Natural killer cell (primary cell): ENCODE measurements at regions not wholly inside any gene's neighbourhood (a gene's known extent, or its start where the extent isn't known, plus 50 kb on each side); places are given as distances from the start of the nearest gene placed in this dataset.
A peak's percentile ranks its signal among the peaks of the same experiment; 100 is the strongest.

Source experiments
- ATAC-seq, 3 donors: fragments of 150-1000 bp in 2 of 3; fragments of 200-7000 bp in 1 of 3; cut with Tn5 transposase; 1 replicate in 1 of 3; 2 replicates in 2 of 3; pipeline ENCODE4 v1.10.0; 2021; ENCODE audit warnings: mild to moderate bottlenecking in 2 of 3, moderate library complexity in 2 of 3
- DNase-seq, 2 donors: peaks; one replicate each; pipeline versions ENCODE4 v3.0.0 to v3.0.0-alpha.2; 2013 to 2021; ENCODE audit warnings: mixed read lengths in 1 of 2
- H3K27ac ChIP-seq: one replicate; pipeline ENCODE4 v1.5.1; 2013; ENCODE audit warnings: mild to moderate bottlenecking, low read length
- H3K27me3 ChIP-seq: one replicate; pipeline ENCODE4 v1.6.1; 2013; ENCODE audit warnings: low read length; ENCODE audit not compliant: control insufficient read depth, insufficient read depth
- H3K36me3 ChIP-seq: one replicate; pipeline ENCODE4 v1.6.1; 2013; ENCODE audit warnings: low read length; ENCODE audit not compliant: control insufficient read depth, insufficient read depth
- H3K4me1 ChIP-seq: one replicate; pipeline ENCODE4 v1.6.1; 2013; ENCODE audit warnings: low read length; ENCODE audit not compliant: control insufficient read depth, insufficient read depth
- H3K4me3 ChIP-seq: one replicate; pipeline ENCODE4 v1.5.1; 2013; ENCODE audit warnings: low read length
- H3K9me3 ChIP-seq: one replicate; pipeline ENCODE4 v1.6.1; 2013; ENCODE audit warnings: low read length; ENCODE audit not compliant: control insufficient read depth, insufficient read depth
- H3K27ac Mint-ChIP-seq, 2 donors: one replicate each; pipeline ENCODE4 v1.8.0; 2022; ENCODE audit warnings: mild to moderate bottlenecking in 2 of 2, mixed read lengths in 2 of 2, moderate library complexity in 1 of 2
- H3K27me3 Mint-ChIP-seq, 2 donors: one replicate each; pipeline ENCODE4 v1.8.0; 2022; ENCODE audit warnings: low read depth in 2 of 2, mixed read lengths in 2 of 2
- H3K36me3 Mint-ChIP-seq: one replicate; pipeline ENCODE4 v1.8.0; 2022; ENCODE audit warnings: mixed read lengths
- H3K4me1 Mint-ChIP-seq, 2 donors: one replicate each; pipeline ENCODE4 v1.8.0; 2022; ENCODE audit warnings: mixed read lengths in 2 of 2
- H3K4me3 Mint-ChIP-seq: one replicate; pipeline ENCODE4 v1.8.0; 2022; ENCODE audit warnings: mild to moderate bottlenecking, moderate library complexity, mixed read lengths
- H3K9me3 Mint-ChIP-seq, 2 donors: one replicate each; pipeline ENCODE4 v1.8.0; 2022; ENCODE audit warnings: mixed read lengths in 2 of 2
- WGBS: methylation state at CpG from one replicate; pipeline ENCODE4 v1.1.7; 2013; ENCODE audit warnings: missing lambda C conversion rate; ENCODE audit not compliant: insufficient coverage; 5-methylcytosine and 5-hydroxymethylcytosine counted together
- intact Hi-C: fragments of 100-400 bp; cut with micrococcal nuclease; formaldehyde crosslinking; loops from one replicate; pipeline ENCODE4 v1.14.2; 2022
- TF ChIP-seq, protein P1 (sequence below): fragments of 200-600 bp; IDR thresholded peaks from one replicate; pipeline ENCODE4 v1.8.0; 2022; ENCODE audit warnings: antibody characterized with exemption

DNA sequence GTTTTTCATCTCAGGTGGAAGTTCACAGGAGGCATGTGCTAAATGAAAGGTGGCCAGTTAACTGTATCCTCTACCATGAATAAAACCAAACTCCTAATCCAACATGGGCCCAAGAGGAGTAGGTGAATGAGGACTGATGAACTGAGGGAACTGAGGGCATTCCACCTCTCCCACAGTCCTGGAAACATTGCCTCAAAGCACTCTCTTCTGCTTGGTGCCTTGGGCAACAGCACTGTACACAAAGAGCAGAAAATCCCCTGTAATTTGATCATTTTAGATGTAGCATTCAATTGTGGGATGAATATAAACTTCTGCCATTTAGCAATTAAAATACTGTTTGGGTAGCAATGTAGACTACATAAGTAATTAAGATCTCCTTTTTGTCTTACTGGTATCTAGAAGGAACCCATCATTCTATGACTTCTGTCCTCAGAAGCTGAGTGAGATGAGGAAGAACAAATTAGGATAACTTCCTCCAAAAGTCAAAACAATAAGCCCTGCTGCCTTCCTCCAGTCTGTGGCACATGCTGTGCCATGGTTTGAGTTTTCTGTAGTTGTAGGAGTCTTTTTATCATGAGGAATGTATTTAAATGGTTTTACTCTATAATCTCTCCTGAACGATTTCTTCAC is 86.7 kb upstream of the ZEB2 start:
- no peaks in the 10 kb centered on the region for H3K9me3 Mint-ChIP-seq
- DNase-seq, result no peak

DNA sequence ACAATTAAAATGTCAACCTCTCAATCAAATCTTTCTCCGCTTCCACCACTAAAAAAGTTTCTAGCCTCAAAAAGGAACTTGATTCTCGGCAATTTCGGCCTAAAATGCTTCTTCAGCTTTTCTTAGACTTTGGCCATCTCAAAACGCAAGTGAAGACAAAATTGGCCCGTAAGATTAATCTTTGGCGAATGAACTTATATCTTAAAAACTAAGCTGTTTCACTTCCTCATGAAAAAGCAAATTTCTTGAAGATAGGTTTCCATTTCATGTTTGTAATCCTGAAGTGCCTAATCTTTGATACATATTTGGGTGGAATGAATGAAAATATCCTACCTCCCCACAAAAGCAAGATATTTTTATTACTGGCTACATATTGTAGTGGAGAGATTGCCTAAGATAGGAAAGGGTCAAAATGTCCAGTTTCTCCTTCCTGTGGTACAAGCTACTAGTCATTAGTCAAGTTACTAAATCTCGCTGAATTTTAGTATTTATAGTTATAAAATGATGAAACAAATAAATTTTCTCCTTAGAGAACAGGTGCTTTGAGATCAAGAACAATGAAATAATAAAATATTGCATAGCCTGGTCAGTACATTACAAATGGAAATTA is 85.4 kb upstream of the ZEB2 start:
- Histone ChIP-seq H3K36me3 (no peaks in the 10 kb centered on the region), H3K27ac (no peak overlapping the region), H3K9me3 (no peaks in the 10 kb centered on the region), H3K4me3 (no peak overlapping the region), H3K27me3 (no peaks in the 10 kb centered on the region), H3K4me1 (peaks cover 12% of the 10 kb centered on the region)
- DNase-seq (no peak), ATAC-seq (no peak)
- Mint-ChIP-seq H3K4me1 (peaks cover 17 to 25% of the 10 kb centered on the region in 2 donors), H3K9me3 (no peaks in the 10 kb centered on the region), H3K4me3 (no peak overlapping the region), H3K36me3 (no peaks in the 10 kb centered on the region), H3K27me3 (no peaks in the 10 kb centered on the region), H3K27ac (no peak overlapping the region)
- TF ChIP-seq, protein P1, sequence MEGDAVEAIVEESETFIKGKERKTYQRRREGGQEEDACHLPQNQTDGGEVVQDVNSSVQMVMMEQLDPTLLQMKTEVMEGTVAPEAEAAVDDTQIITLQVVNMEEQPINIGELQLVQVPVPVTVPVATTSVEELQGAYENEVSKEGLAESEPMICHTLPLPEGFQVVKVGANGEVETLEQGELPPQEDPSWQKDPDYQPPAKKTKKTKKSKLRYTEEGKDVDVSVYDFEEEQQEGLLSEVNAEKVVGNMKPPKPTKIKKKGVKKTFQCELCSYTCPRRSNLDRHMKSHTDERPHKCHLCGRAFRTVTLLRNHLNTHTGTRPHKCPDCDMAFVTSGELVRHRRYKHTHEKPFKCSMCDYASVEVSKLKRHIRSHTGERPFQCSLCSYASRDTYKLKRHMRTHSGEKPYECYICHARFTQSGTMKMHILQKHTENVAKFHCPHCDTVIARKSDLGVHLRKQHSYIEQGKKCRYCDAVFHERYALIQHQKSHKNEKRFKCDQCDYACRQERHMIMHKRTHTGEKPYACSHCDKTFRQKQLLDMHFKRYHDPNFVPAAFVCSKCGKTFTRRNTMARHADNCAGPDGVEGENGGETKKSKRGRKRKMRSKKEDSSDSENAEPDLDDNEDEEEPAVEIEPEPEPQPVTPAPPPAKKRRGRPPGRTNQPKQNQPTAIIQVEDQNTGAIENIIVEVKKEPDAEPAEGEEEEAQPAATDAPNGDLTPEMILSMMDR, result no peak
- intact Hi-C loops, result no loop called here
- 73% methylated on average over 6 of the region's 7 CpGs for WGBS

More for the DNA sequence above, 86.7 kb upstream of the ZEB2 start:
- Mint-ChIP-seq H3K27ac (peak overlapping the region in 1 of 2 donors; percentile 23), H3K27me3 (no peaks in the 10 kb centered on the region), H3K36me3 (no peaks in the 10 kb centered on the region), H3K4me3 (no peak overlapping the region), H3K4me1 (peaks cover 10 to 23% of the 10 kb centered on the region in 2 donors)
- ATAC-seq, result no peak
- no peaks in the 10 kb centered on the region for H3K27me3 ChIP-seq
- H3K4me3 ChIP-seq, result no peak overlapping the region
- H3K36me3 ChIP-seq, result no peaks in the 10 kb centered on the region
- H3K27ac ChIP-seq, result no peak overlapping the region
- H3K4me1 ChIP-seq, result peaks cover 7% of the 10 kb centered on the region
- no peaks in the 10 kb centered on the region for H3K9me3 ChIP-seq
- intact Hi-C loops, result no loop called here
- TF ChIP-seq, protein P1, result no peak
- whole genome bisulfite sequencing, result no CpG with 5 or more reads among the region's 1 CpG

- no peak for DNase-seq
- Mint-ChIP-seq H3K4me1 (peaks cover 37 to 45% of the 10 kb centered on the region in 2 donors), H3K27ac (no peak overlapping the region), H3K4me3 (no peak overlapping the region), H3K9me3 (no peaks in the 10 kb centered on the region), H3K36me3 (no peaks in the 10 kb centered on the region), H3K27me3 (no peaks in the 10 kb centered on the region)
- H3K4me1 ChIP-seq, result peaks cover 21% of the 10 kb centered on the region
- H3K9me3 ChIP-seq, result no peaks in the 10 kb centered on the region
- H3K4me3 ChIP-seq, result no peak overlapping the region
- TF ChIP-seq, protein P1, result no peak
- ATAC-seq, result no peak
- no peaks in the 10 kb centered on the region for H3K27me3 ChIP-seq
- intact Hi-C loops, result no loop called here
- WGBS, result 67% methylated on average over 1 of the region's 2 CpGs
- H3K36me3 ChIP-seq, result no peaks in the 10 kb centered on the region
- no peak overlapping the region for H3K27ac ChIP-seq
Observed at GRCh38 chr2:144603334-144603733, 83.4 kb upstream of the ZEB2 start.
